ENCODE measurements at regions not wholly inside any gene's neighbourhood (a gene's known extent, or its start where the extent isn't known, plus 50 kb on each side); places are given as distances from the start of the nearest gene placed in this dataset.

- TF ChIP-seq CTCF (IDR thresholded peaks at IDR 0.05) (no peak), POLR2A (IDR thresholded peaks at IDR 0.05) (no peak)
Measured at GRCh38 chr21:25369524-25370300, 237.6 kb downstream of the MRPL39 start.
